H9 (cell line): ENCODE measurements at regions not wholly inside any gene's neighbourhood (a gene's known extent, or its start where the extent isn't known, plus 50 kb on each side); places are given as distances from the start of the nearest gene placed in this dataset.

Experiments used
- DNase-seq: peaks from one replicate; pipeline ENCODE4 v3.0.0-alpha.2; 2017
- H2AFZ ChIP-seq: one replicate; pipeline ENCODE4 v1.6.1; 2013; ENCODE audit warnings: mild to moderate bottlenecking, low read length, control low read depth, moderate library complexity
- H2AK5ac ChIP-seq: 2 replicates; pipeline ENCODE4 v1.6.1; 2013; ENCODE audit warnings: low read length, control low read depth, mixed read lengths; ENCODE audit not compliant: insufficient read length
- H2BK120ac ChIP-seq: one replicate; pipeline ENCODE4 v1.6.1; 2013; ENCODE audit warnings: low read depth, mild to moderate bottlenecking, low read length, control low read depth, inconsistent platforms; ENCODE audit not compliant: poor library complexity, severe bottlenecking
- H2BK12ac ChIP-seq: 2 replicates; pipeline ENCODE4 v1.6.1; 2013; ENCODE audit warnings: low read length, control low read depth, mixed read lengths, low read depth; ENCODE audit not compliant: insufficient read length
- H2BK15ac ChIP-seq: 2 replicates; pipeline ENCODE4 v1.6.1; 2013; ENCODE audit warnings: low read depth, low read length, control low read depth
- H2BK20ac ChIP-seq: one replicate; pipeline ENCODE4 v1.6.1; 2013; ENCODE audit warnings: low read depth, mild to moderate bottlenecking, low read length, control low read depth, inconsistent platforms; ENCODE audit not compliant: poor library complexity, severe bottlenecking
- H2BK5ac ChIP-seq: 2 replicates; pipeline ENCODE4 v1.6.1; 2013; ENCODE audit warnings: low read length, control low read depth, mixed read lengths; ENCODE audit not compliant: insufficient read length
- H3K14ac ChIP-seq: 2 replicates; pipeline ENCODE4 v1.6.1; 2013; ENCODE audit warnings: low read length, control low read depth; ENCODE audit not compliant: insufficient read depth
- H3K18ac ChIP-seq: 2 replicates; pipeline ENCODE4 v1.6.1; 2013; ENCODE audit warnings: low read depth, mild to moderate bottlenecking, mixed read lengths, low read length, control low read depth; ENCODE audit not compliant: insufficient read length
- H3K23ac ChIP-seq: 2 replicates; pipeline ENCODE4 v1.6.1; 2013; ENCODE audit warnings: low read length, control low read depth, mixed read lengths, low read depth; ENCODE audit not compliant: insufficient read length
- H3K23me2 ChIP-seq: 2 replicates; pipeline ENCODE4 v1.6.1; 2013; ENCODE audit warnings: low read depth, mild to moderate bottlenecking, mixed read lengths, low read length, control low read depth; ENCODE audit not compliant: insufficient read length, poor library complexity, severe bottlenecking
- H3K27ac ChIP-seq: 2 replicates; pipeline ENCODE4 v1.5.1; 2013; ENCODE audit warnings: low read length, control low read depth, mixed read lengths, low read depth; ENCODE audit not compliant: insufficient read length
- H3K27me3 ChIP-seq: 2 replicates; pipeline ENCODE4 v1.6.1; 2013; ENCODE audit warnings: low read length, control low read depth, inconsistent platforms; ENCODE audit not compliant: insufficient read depth
- H3K4ac ChIP-seq: 2 replicates; pipeline ENCODE4 v1.6.1; 2013; ENCODE audit warnings: low read depth, mild to moderate bottlenecking, control low read depth, inconsistent platforms, low read length, moderate library complexity
- H3K4me1 ChIP-seq: 2 replicates; pipeline ENCODE4 v1.6.1; 2013; ENCODE audit warnings: low read length, control low read depth, inconsistent platforms; ENCODE audit not compliant: insufficient read depth
- H3K4me2 ChIP-seq: 2 replicates; pipeline ENCODE4 v1.6.1; 2013; ENCODE audit warnings: low read length, control low read depth, mixed read lengths; ENCODE audit not compliant: insufficient read length, insufficient read depth
- H3K56ac ChIP-seq: 2 replicates; pipeline ENCODE4 v1.6.1; 2013; ENCODE audit warnings: low read depth, mild to moderate bottlenecking, mixed read lengths, low read length, control low read depth; ENCODE audit not compliant: insufficient read length
- H3K79me1 ChIP-seq: 2 replicates; pipeline ENCODE4 v1.6.1; 2013; ENCODE audit warnings: low read depth, mild to moderate bottlenecking, moderate library complexity, low read length, control low read depth, inconsistent platforms; ENCODE audit not compliant: insufficient read depth, poor library complexity, severe bottlenecking
- H3K79me2 ChIP-seq: 2 replicates; pipeline ENCODE4 v1.6.1; 2013; ENCODE audit warnings: low read length, control low read depth, inconsistent platforms; ENCODE audit not compliant: insufficient read depth
- H3K9ac ChIP-seq: 2 replicates; pipeline ENCODE4 v1.6.1; 2013; ENCODE audit warnings: low read length, control low read depth, mixed read lengths; ENCODE audit not compliant: insufficient read length; ENCODE audit errors: extremely low read depth
- H3K9me3 ChIP-seq: one replicate; pipeline ENCODE4 v1.6.1; 2013; ENCODE audit warnings: low read depth, low read length, inconsistent platforms; ENCODE audit not compliant: control insufficient read depth
- H3T11ph ChIP-seq: one replicate; pipeline ENCODE4 v1.6.1; 2013; ENCODE audit warnings: mild to moderate bottlenecking, low read length, control low read depth, inconsistent platforms
- H4K20me1 ChIP-seq: one replicate; pipeline ENCODE4 v1.6.1; 2013; ENCODE audit not compliant: control insufficient read depth, insufficient read length, insufficient read depth
- H4K5ac ChIP-seq: 2 replicates; pipeline ENCODE4 v1.6.1; 2013; ENCODE audit warnings: low read depth, mild to moderate bottlenecking, mixed read lengths, low read length, control low read depth; ENCODE audit not compliant: insufficient read length
- H4K8ac ChIP-seq: replicated peaks from 2 replicates; pipeline ENCODE4 v1.6.1; 2013; ENCODE audit warnings: low read length, control low read depth, mixed read lengths, low read depth; ENCODE audit not compliant: insufficient read length
- H4K91ac ChIP-seq: 2 replicates; pipeline ENCODE4 v1.6.1; 2013; ENCODE audit warnings: low read depth, mild to moderate bottlenecking, moderate library complexity, mixed read lengths, low read length, control low read depth; ENCODE audit not compliant: insufficient read length
- H3K27ac Mint-ChIP-seq, 3 experiments: 2 replicates in 2 of 3; 3 replicates in 1 of 3; pipeline ENCODE4 v1.8.0; 2020 to 2021; ENCODE audit warnings: mixed read lengths in 3 of 3, mild to moderate bottlenecking in 1 of 3, moderate library complexity in 1 of 3
- H3K27me3 Mint-ChIP-seq: 2 replicates; pipeline ENCODE4 v1.8.0; 2021; ENCODE audit warnings: low read depth, mild to moderate bottlenecking, moderate library complexity, mixed read lengths
- H3K36me3 Mint-ChIP-seq, 3 experiments: 2 replicates in 2 of 3; 3 replicates in 1 of 3; pipeline ENCODE4 v1.8.0; 2020 to 2021; ENCODE audit warnings: low read depth in 3 of 3, mixed read lengths in 3 of 3; ENCODE audit not compliant: insufficient read depth in 1 of 3
- H3K4me1 Mint-ChIP-seq, 2 experiments: 2 replicates each; pipeline ENCODE4 v1.8.0; 2020; ENCODE audit warnings: mixed read lengths in 2 of 2
- H3K4me3 Mint-ChIP-seq, 2 experiments: 2 replicates in 1 of 2; 3 replicates in 1 of 2; pipeline ENCODE4 v1.8.0; 2020 to 2021; ENCODE audit warnings: mild to moderate bottlenecking in 2 of 2, mixed read lengths in 2 of 2, moderate library complexity in 1 of 2
- H3K9me3 Mint-ChIP-seq, 2 experiments: 2 replicates in 1 of 2; 3 replicates in 1 of 2; pipeline ENCODE4 v1.8.0; 2020; ENCODE audit warnings: mild to moderate bottlenecking in 2 of 2, mixed read lengths in 2 of 2, moderate library complexity in 1 of 2
- CTCF ChIP-seq: fragments of 200-600 bp; sonication (generic); conservative IDR thresholded peaks from 3 replicates; pipeline ENCODE4 v1.8.0; 2021; ENCODE audit warnings: antibody characterized with exemption, mild to moderate bottlenecking
- WGBS: extraction: QIAGEN DNeasy Blood & Tissue Kit; methylation state at CpG from one replicate; pipeline ENCODE4 v1.1.7; 2013; ENCODE audit warnings: missing lambda C conversion rate, low lambda C conversion rate, mixed read lengths; ENCODE audit not compliant: insufficient read length; ENCODE audit errors: extremely low coverage; 5-methylcytosine and 5-hydroxymethylcytosine counted together

- Histone ChIP-seq H3K4me1 (peaks cover 5% of the 10 kb centered on the region; the same call in 1 of the 2 replicates), H2BK12ac (no peak overlapping the region), H4K20me1 (no peaks in the 10 kb centered on the region), H3T11ph (no peak overlapping the region), H3K9me3 (no peaks in the 10 kb centered on the region), H3K27me3 (no peaks in the 10 kb centered on the region), H3K79me2 (no peaks in the 10 kb centered on the region), H3K23ac (no peak overlapping the region), H3K4ac (no peak overlapping the region), H3K79me1 (no peaks in the 10 kb centered on the region), H3K9ac (no peak overlapping the region), H4K5ac (no peak overlapping the region), H2BK5ac (no peak overlapping the region), H3K14ac (no peak overlapping the region), H4K8ac (no peak overlapping the region), H3K18ac (no peak overlapping the region), H2BK15ac (no peak overlapping the region), H3K4me2 (no peak overlapping the region), H2AFZ (no peak overlapping the region), H2BK20ac (no peak overlapping the region), H3K27ac (peak overlapping the region; percentile 20), H3K23me2 (no peaks in the 10 kb centered on the region), H3K56ac (no peak overlapping the region), H2AK5ac (no peak overlapping the region), H4K91ac (no peak overlapping the region), H2BK120ac (no peak overlapping the region)
- DNase-seq = no peak
- Mint-ChIP-seq H3K4me3 (no peak overlapping the region), H3K27me3 (no peaks in the 10 kb centered on the region), H3K9me3 (no peaks in the 10 kb centered on the region), H3K27ac (peak overlapping the region; percentile 2 to 85 (median 54); a peak in 5 of 7 replicates), H3K36me3 (peaks cover 0 to 2% (median 0%) of the 10 kb centered on the region in 3 experiments; a peak in 1 of 7 replicates), H3K4me1 (peaks cover 45 to 57% of the 10 kb centered on the region in 2 experiments)
- no CpG with 5 or more reads among the region's 4 CpGs for WGBS
- TF ChIP-seq CTCF = no peak
Measured at GRCh38 chr5:125151150-125151900, 404.9 kb upstream of the ZNF608 start.
